SW 1271 (cell line): ENCODE measurements at regions not wholly inside any gene's neighbourhood (a gene's known extent, or its start where the extent isn't known, plus 50 kb on each side); places are given as distances from the start of the nearest gene placed in this dataset.

ENCODE experiments used
- DNase-seq, 2 experiments: peaks; one replicate each; lab custom pipeline; 2025; lab: John Stamatoyannopoulos, UW

GRCh38 chr20:60478533-60478932 lies 520.3 kb downstream of the CDH26 start:
- no peak for DNase-seq

- DNase-seq: no peak
These were observed 522.9 kb downstream of the CDH26 start for GRCh38 chr20:60480950-60481742.

- no peak for DNase-seq
These were observed 523.5 kb downstream of the CDH26 start for GRCh38 chr20:60481743-60482133.

- no peak for DNase-seq
These were observed 524.2 kb downstream of the CDH26 start for GRCh38 chr20:60482221-60483008.

- no peak for DNase-seq
These were observed 525.1 kb downstream of the CDH26 start for GRCh38 chr20:60483371-60483770.

- no peak for DNase-seq
These were observed 526.1 kb downstream of the CDH26 start for GRCh38 chr20:60484316-60484715.

GRCh38 chr20:60485012-60485760 lies 527.0 kb downstream of the CDH26 start:
- DNase-seq: no peak

GRCh38 chr20:60486315-60486714 lies 528.1 kb downstream of the CDH26 start:
- no peak for DNase-seq

GRCh38 chr20:60486937-60487336 lies 528.7 kb downstream of the CDH26 start:
- DNase-seq: no peak

GRCh38 chr20:60490217-60491050 lies 532.2 kb downstream of the CDH26 start:
- no peak for DNase-seq

GRCh38 chr20:60491051-60491581 lies 532.9 kb downstream of the CDH26 start:
- DNase-seq: no peak

GRCh38 chr20:60494476-60494875 lies 536.3 kb downstream of the CDH26 start:
- DNase-seq: no peak

- no peak for DNase-seq
These were observed 539.2 kb downstream of the CDH26 start for GRCh38 chr20:60497298-60498035.

GRCh38 chr20:60500038-60500701 lies 541.9 kb downstream of the CDH26 start:
- no peak for DNase-seq

- DNase-seq: no peak
These were observed 542.8 kb downstream of the CDH26 start for GRCh38 chr20:60501048-60501447.

GRCh38 chr20:60502881-60503280 lies 544.7 kb downstream of the CDH26 start:
- DNase-seq: no peak

GRCh38 chr20:60505423-60505822 lies 547.2 kb downstream of the CDH26 start:
- DNase-seq: no peak

- DNase-seq: no peak
These were observed 547.8 kb downstream of the CDH26 start for GRCh38 chr20:60506061-60506460.

GRCh38 chr20:60507087-60507694 lies 549.0 kb downstream of the CDH26 start:
- DNase-seq: no peak

- DNase-seq: no peak
These were observed 551.2 kb downstream of the CDH26 start for GRCh38 chr20:60509407-60509806.
